ENCODE measurements at regions not wholly inside any gene's neighbourhood (a gene's known extent, or its start where the extent isn't known, plus 50 kb on each side); places are given as distances from the start of the nearest gene placed in this dataset.

DNA sequence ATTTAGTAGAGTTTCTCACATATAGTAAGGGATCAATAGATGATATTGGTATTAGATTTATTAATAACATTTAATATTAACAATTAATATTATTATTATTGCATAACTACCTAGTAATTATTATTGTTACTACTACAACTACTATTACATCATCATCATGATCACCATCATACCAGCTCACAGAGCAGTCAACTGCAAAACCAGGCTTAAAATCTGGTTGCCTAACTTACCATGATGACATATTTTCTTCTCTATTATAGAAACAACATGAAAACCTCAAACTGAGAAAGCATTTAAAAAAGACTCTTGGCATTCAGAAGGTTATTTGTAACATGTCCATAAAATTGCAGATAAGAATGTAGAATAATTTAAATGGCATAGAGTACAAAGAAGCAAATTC lies 247.0 kb upstream of the TTC29 start:
- H3K9me3 ChIP-seq: no peaks in the 10 kb centered on the region
- TF ChIP-seq POLR2A (IDR thresholded peaks at IDR 0.05) (no peak), POLR2AphosphoS5 (IDR thresholded peaks at IDR 0.05) (no peak), CTCF (IDR thresholded peaks at IDR 0.05) (no peak)
- intact Hi-C loops (cut with DNase I): no loop called here
- no peaks in the 10 kb centered on the region for H3K4me1 ChIP-seq (replicated peaks)
- H3K27me3 ChIP-seq (replicated peaks; ENCODE audit: insufficient read depth): no peaks in the 10 kb centered on the region
- H3K27ac ChIP-seq: no peak overlapping the region
- DNase-seq (ENCODE audit: low spot score): no peak
- no peaks in the 10 kb centered on the region for H3K36me3 ChIP-seq
- no peak overlapping the region for H3K4me3 ChIP-seq

GRCh38 chr4:147194114-147194513 lies 248.4 kb upstream of the TTC29 start:
- intact Hi-C loops (cut with DNase I): no loop called here
- no peak for DNase-seq (ENCODE audit: low spot score)
- H3K27ac ChIP-seq: no peak overlapping the region
- TF ChIP-seq POLR2A (IDR thresholded peaks at IDR 0.05) (no peak), POLR2AphosphoS5 (IDR thresholded peaks at IDR 0.05) (no peak), CTCF (IDR thresholded peaks at IDR 0.05) (no peak)
- no peak overlapping the region for H3K4me3 ChIP-seq
- no peaks in the 10 kb centered on the region for H3K36me3 ChIP-seq
- no peaks in the 10 kb centered on the region for H3K27me3 ChIP-seq (replicated peaks; ENCODE audit: insufficient read depth)
- H3K4me1 ChIP-seq (replicated peaks): no peaks in the 10 kb centered on the region
- no peaks in the 10 kb centered on the region for H3K9me3 ChIP-seq
- WGBS: 59% methylated on average over 3 of the region's 3 CpGs

DNA sequence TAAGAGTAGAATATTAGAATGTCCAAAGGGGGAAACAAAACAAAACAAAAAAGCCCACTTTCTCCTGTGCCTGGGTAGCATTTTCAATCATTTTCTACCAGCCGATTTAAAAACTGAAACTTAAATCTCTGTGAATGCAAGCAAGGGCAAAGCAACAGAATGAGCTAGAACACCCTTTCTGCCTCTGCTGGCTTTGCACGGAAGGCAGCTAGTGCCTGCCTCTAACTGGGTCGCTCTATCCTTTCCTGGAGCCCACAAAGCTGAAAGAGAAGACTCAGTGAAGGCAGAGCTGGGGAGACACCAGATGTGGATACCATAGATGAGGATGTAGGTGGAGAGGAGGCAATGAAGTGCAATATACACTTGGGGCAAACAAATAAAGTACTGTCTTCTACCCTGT lies 248.9 kb upstream of the TTC29 start:
- 56% methylated on average over 3 of the region's 3 CpGs for WGBS
- Histone ChIP-seq H3K9me3 (no peaks in the 10 kb centered on the region), H3K27ac (no peak overlapping the region), H3K27me3 (replicated peaks; ENCODE audit: insufficient read depth) (no peaks in the 10 kb centered on the region), H3K4me3 (no peak overlapping the region), H3K36me3 (no peaks in the 10 kb centered on the region), H3K4me1 (replicated peaks) (no peaks in the 10 kb centered on the region)
- no peak for DNase-seq (ENCODE audit: low spot score)
- intact Hi-C loops (cut with DNase I): no loop called here
- TF ChIP-seq CTCF (IDR thresholded peaks at IDR 0.05) (no peak), POLR2AphosphoS5 (IDR thresholded peaks at IDR 0.05) (no peak), POLR2A (IDR thresholded peaks at IDR 0.05) (no peak)

GRCh38 chr4:147195386-147195785 lies 249.7 kb upstream of the TTC29 start:
- intact Hi-C loops (cut with DNase I): no loop called here
- H3K4me3 ChIP-seq: no peak overlapping the region
- H3K4me1 ChIP-seq (replicated peaks): no peaks in the 10 kb centered on the region
- no peaks in the 10 kb centered on the region for H3K9me3 ChIP-seq
- 82% methylated on average over 2 of the region's 2 CpGs for WGBS
- no peak for DNase-seq (ENCODE audit: low spot score)
- no peaks in the 10 kb centered on the region for H3K27me3 ChIP-seq (replicated peaks; ENCODE audit: insufficient read depth)
- TF ChIP-seq CTCF (IDR thresholded peaks at IDR 0.05) (no peak), POLR2A (IDR thresholded peaks at IDR 0.05) (no peak), POLR2AphosphoS5 (IDR thresholded peaks at IDR 0.05) (no peak)
- H3K36me3 ChIP-seq: no peaks in the 10 kb centered on the region
- no peak overlapping the region for H3K27ac ChIP-seq

- no peaks in the 10 kb centered on the region for H3K27me3 ChIP-seq (replicated peaks; ENCODE audit: insufficient read depth)
- no peak for TF ChIP-seq POLR2AphosphoS5 (IDR thresholded peaks at IDR 0.05)
- no peak for TF ChIP-seq CTCF (IDR thresholded peaks at IDR 0.05)
- TF ChIP-seq POLR2A (IDR thresholded peaks at IDR 0.05): no peak
- no peak for DNase-seq (ENCODE audit: low spot score)
- intact Hi-C loops (cut with DNase I): no loop called here
- H3K4me3 ChIP-seq: no peak overlapping the region
- H3K27ac ChIP-seq: no peak overlapping the region
- H3K4me1 ChIP-seq (replicated peaks): no peaks in the 10 kb centered on the region
- H3K9me3 ChIP-seq: no peaks in the 10 kb centered on the region
- WGBS: 58% methylated on average over 4 of the region's 4 CpGs
- no peaks in the 10 kb centered on the region for H3K36me3 ChIP-seq
These were observed 252.9 kb upstream of the TTC29 start for GRCh38 chr4:147198411-147199051.

Measured in prostate gland (tissue), 2 donors.